Heart left ventricle (tissue), 16 donors: ENCODE measurements at regions not wholly inside any gene's neighbourhood (a gene's known extent, or its start where the extent isn't known, plus 50 kb on each side); places are given as distances from the start of the nearest gene placed in this dataset.

Experiments
- ATAC-seq, 4 donors: fragments of 200-7000 bp; cut with Tn5 transposase; one replicate each; pipeline ENCODE4 v1.9.1; 2020 to 2022; ENCODE audit warnings: moderate library complexity in 4 of 4, mild to moderate bottlenecking in 3 of 4, moderate number of reproducible peaks in 1 of 4
- DNase-seq, 5 donors: peaks; one replicate each; pipeline ENCODE4 v3.0.0-alpha.2; 2020
- H3K27ac ChIP-seq, 12 donors: fragments of 200-600 bp; sonication (generic) in 4 of 12; one replicate each; pipeline versions ENCODE4 v1.5.0 to v1.8.0; 2016 to 2022; ENCODE audit warnings: mild to moderate bottlenecking in 2 of 12
- H3K27me3 ChIP-seq, 9 donors: fragments of 200-600 bp; sonication (generic) in 2 of 9; one replicate each; pipeline versions ENCODE4 v1.5.1 to v1.8.0; 2016 to 2022; ENCODE audit warnings: mild to moderate bottlenecking in 3 of 9
- H3K36me3 ChIP-seq, 9 donors: fragments of 200-600 bp; sonication (generic) in 2 of 9; one replicate each; pipeline versions ENCODE4 v1.5.0 to v1.8.0; 2018 to 2022; ENCODE audit warnings: mild to moderate bottlenecking in 2 of 9
- H3K4me1 ChIP-seq, 12 donors: fragments of 200-600 bp; sonication (generic) in 4 of 12; one replicate each; pipeline versions ENCODE4 v1.5.0 to v1.8.0; 2016 to 2022; ENCODE audit warnings: mild to moderate bottlenecking in 3 of 12
- H3K4me3 ChIP-seq, 12 donors: fragments of 200-600 bp; sonication (generic) in 4 of 12; one replicate each; pipeline versions ENCODE4 v1.5.0 to v1.8.0; 2017 to 2022; ENCODE audit warnings: mild to moderate bottlenecking in 9 of 12, moderate library complexity in 4 of 12
- H3K9me3 ChIP-seq, 12 donors: fragments of 200-600 bp; sonication (generic) in 4 of 12; one replicate each; pipeline versions ENCODE4 v1.5.0 to v1.8.0; 2016 to 2022; ENCODE audit warnings: mild to moderate bottlenecking in 1 of 12
- CTCF ChIP-seq, 12 donors: fragments of 200-600 bp; sonication (generic) in 4 of 12; IDR thresholded peaks; one replicate each; pipeline versions ENCODE4 v1.5.0 to v1.8.0; 2018 to 2022; ENCODE audit warnings: antibody characterized with exemption in 12 of 12, mild to moderate bottlenecking in 5 of 12
- POLR2A ChIP-seq, 2 donors: fragments of 450-650 bp; IDR thresholded peaks; one replicate each; pipeline ENCODE4 v1.6.1; 2017; ENCODE audit warnings: antibody characterized with exemption in 2 of 2, mild to moderate bottlenecking in 2 of 2, moderate library complexity in 2 of 2
- WGBS, 4 donors: extraction: QIAGEN DNeasy Blood & Tissue Kit in 2 of 4; methylation state at CpG; one replicate each; pipeline versions ENCODE4 v1.1.5 to v1.1.7; 2013 to 2018; 5-methylcytosine and 5-hydroxymethylcytosine counted together
- intact Hi-C, 10 donors: fragments of 100-400 bp; cut with DNase I; formaldehyde crosslinking; loops; one replicate each; pipeline versions ENCODE4 v1.11.1 to v1.14.2; 2022
- donor health status: ischemic (EF 13 %, LVEDD 7.1; RV severe dilation, severe dysfunction).
- donor health status: healthy with polysubstance abuse.
- donor health status: DM: no; HTN: yes; CAD: no.
- donor health status: DM: no; HTN: no; CAD: no.
- donor health status: ischemic (EF 25% LVEDD 6.9; RV normal size, moderate dysfunction).
- donor health status: ischemic (EF 25% LVEDD 5.7; RV mildly dilated, moderate dysfunction).
- donor health status: healthy.
- donor health status: DM: yes; HTN: yes; CAD: no.
- donor health status: ischemic (EF 35%, LVEDD 5.7; RV mildly dilated, moderate dysfunction).
- donor health status: nonischemic (EF 11% LVEDD 7.7; RV severe dilation, severe dysfunction).
- donor health status: DM: yes; HTN: yes; CAD: no.
- donor health status: PGD.
- donor health status: ischemic (EF 29% LVEDD 5.4; RV normal size, mild dysfunction).
- donor health status: nonischemic (EF 23%, LVEDD 6.1; RV moderate dilation, normal function).

GRCh38 chr4:127410644-127411043, 222.1 kb upstream of the INTU start:
- Histone ChIP-seq H3K9me3 (peaks cover 0 to 17% (median 5%) of the 10 kb centered on the region in 12 donors), H3K4me1 (peaks cover 0 to 3% (median 0%) of the 10 kb centered on the region in 12 donors), H3K4me3 (no peak overlapping the region), H3K27me3 (no peaks in the 10 kb centered on the region), H3K36me3 (no peaks in the 10 kb centered on the region), H3K27ac (peak overlapping the region in 3 of 12 donors; percentile 1 to 22 (median 11))
- ATAC-seq (peak in 1 of 4 donors; percentile 48), DNase-seq (no peak)
- intact Hi-C loops: no loop called here
- TF ChIP-seq POLR2A (IDR thresholded peaks at IDR 0.05): no peak
- TF ChIP-seq CTCF (IDR thresholded peaks at IDR 0.05): no peak
- 30 to 72% (median 59%) methylated on average over 2 of the region's 2 CpGs for WGBS, 4 donors

- intact Hi-C loops: no loop called here
- no peaks in the 10 kb centered on the region for H3K27me3 ChIP-seq
- H3K36me3 ChIP-seq: no peaks in the 10 kb centered on the region
- DNase-seq (no peak), ATAC-seq (no peak)
- 67 to 73% (median 72%) methylated on average over 2 of the region's 2 CpGs for WGBS, 4 donors
- H3K27ac ChIP-seq: no peak overlapping the region
- no peak for TF ChIP-seq POLR2A (IDR thresholded peaks at IDR 0.05)
- no peak for TF ChIP-seq CTCF (IDR thresholded peaks at IDR 0.05)
- no peaks in the 10 kb centered on the region for H3K9me3 ChIP-seq
- H3K4me3 ChIP-seq: no peak overlapping the region
- H3K4me1 ChIP-seq: peaks cover 0 to 2% (median 0%) of the 10 kb centered on the region in 12 donors
Measured at GRCh38 chr4:127414951-127415606, 217.7 kb upstream of the INTU start.

- DNase-seq: no peak
- Histone ChIP-seq H3K9me3 (no peaks in the 10 kb centered on the region), H3K4me3 (no peak overlapping the region), H3K27me3 (no peaks in the 10 kb centered on the region), H3K36me3 (no peaks in the 10 kb centered on the region), H3K4me1 (no peaks in the 10 kb centered on the region), H3K27ac (no peak overlapping the region)
- intact Hi-C loops: no loop called here
- WGBS, 4 donors: 84 to 86% (median 85%) methylated on average over 4 of the region's 4 CpGs
- no peak for ATAC-seq
- TF ChIP-seq POLR2A (IDR thresholded peaks at IDR 0.05) (no peak), CTCF (IDR thresholded peaks at IDR 0.05) (no peak)
Measured at GRCh38 chr4:127416115-127416514, 216.6 kb upstream of the INTU start.

- no peak for DNase-seq
- 42 to 53% (median 51%) methylated on average over 3 of the region's 3 CpGs for WGBS, 4 donors
Measured at GRCh38 chr4:127417885-127418535, 214.7 kb upstream of the INTU start.

More at GRCh38 chr4:127417885-127418535, 214.7 kb upstream of the INTU start:
- no peak overlapping the region for H3K27ac ChIP-seq
- H3K27me3 ChIP-seq: no peaks in the 10 kb centered on the region
- H3K36me3 ChIP-seq: no peaks in the 10 kb centered on the region
- no peaks in the 10 kb centered on the region for H3K4me1 ChIP-seq
- TF ChIP-seq POLR2A (IDR thresholded peaks at IDR 0.05) (no peak), CTCF (IDR thresholded peaks at IDR 0.05) (no peak)
- ATAC-seq: no peak
- intact Hi-C loops: no loop called here
- no peak overlapping the region for H3K4me3 ChIP-seq
- no peaks in the 10 kb centered on the region for H3K9me3 ChIP-seq
